Neural progenitor cell (in vitro differentiated cells): ENCODE measurements at regions not wholly inside any gene's neighbourhood (a gene's known extent, or its start where the extent isn't known, plus 50 kb on each side); places are given as distances from the start of the nearest gene placed in this dataset.

Source experiments
- EZH2 ChIP-seq: fragments of 200-600 bp; sonication (generic); IDR thresholded peaks from 2 replicates; pipeline ENCODE4 v1.6.1; 2017; ENCODE audit warnings: antibody characterized with exemption, mild to moderate bottlenecking, moderate library complexity
- EZH2phosphoT487 ChIP-seq: fragments of 200-600 bp; sonication (generic); IDR thresholded peaks from 2 replicates; pipeline ENCODE4 v1.6.1; 2017; ENCODE audit warnings: antibody characterized with exemption
- TF ChIP-seq, protein P1 (sequence below): fragments of 200-600 bp; sonication (generic); IDR thresholded peaks from 2 replicates; pipeline ENCODE4 v1.5.1; 2017; ENCODE audit warnings: antibody characterized with exemption, mild to moderate bottlenecking

DNA sequence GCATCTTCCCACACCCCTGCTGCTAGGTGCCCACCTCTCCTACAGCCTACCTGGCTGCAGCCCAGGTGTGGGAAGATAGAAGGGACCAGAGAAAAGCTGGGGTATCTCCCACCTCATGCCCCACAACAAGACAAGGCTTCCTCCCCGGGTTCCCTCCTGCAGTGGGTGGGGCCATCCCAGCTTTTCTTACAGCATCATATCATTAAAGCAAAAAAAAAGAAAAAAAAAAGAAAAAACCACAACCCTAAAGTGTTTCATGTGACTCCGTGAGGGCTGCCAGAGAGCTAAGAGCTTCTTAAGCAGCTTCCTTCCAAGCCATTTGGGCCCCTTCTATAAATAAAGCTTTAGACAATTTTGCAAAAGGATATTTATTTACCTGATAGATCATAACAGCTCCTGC, 455.4 kb upstream of the TSHZ3 start:
- TF ChIP-seq EZH2phosphoT487: no peak
- TF ChIP-seq, protein P1, sequence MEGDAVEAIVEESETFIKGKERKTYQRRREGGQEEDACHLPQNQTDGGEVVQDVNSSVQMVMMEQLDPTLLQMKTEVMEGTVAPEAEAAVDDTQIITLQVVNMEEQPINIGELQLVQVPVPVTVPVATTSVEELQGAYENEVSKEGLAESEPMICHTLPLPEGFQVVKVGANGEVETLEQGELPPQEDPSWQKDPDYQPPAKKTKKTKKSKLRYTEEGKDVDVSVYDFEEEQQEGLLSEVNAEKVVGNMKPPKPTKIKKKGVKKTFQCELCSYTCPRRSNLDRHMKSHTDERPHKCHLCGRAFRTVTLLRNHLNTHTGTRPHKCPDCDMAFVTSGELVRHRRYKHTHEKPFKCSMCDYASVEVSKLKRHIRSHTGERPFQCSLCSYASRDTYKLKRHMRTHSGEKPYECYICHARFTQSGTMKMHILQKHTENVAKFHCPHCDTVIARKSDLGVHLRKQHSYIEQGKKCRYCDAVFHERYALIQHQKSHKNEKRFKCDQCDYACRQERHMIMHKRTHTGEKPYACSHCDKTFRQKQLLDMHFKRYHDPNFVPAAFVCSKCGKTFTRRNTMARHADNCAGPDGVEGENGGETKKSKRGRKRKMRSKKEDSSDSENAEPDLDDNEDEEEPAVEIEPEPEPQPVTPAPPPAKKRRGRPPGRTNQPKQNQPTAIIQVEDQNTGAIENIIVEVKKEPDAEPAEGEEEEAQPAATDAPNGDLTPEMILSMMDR: no peak
- TF ChIP-seq EZH2: no peak
